HG02798 (cell line): ENCODE measurements at regions not wholly inside any gene's neighbourhood (a gene's known extent, or its start where the extent isn't known, plus 50 kb on each side); places are given as distances from the start of the nearest gene placed in this dataset.

Experiments
- ATAC-seq: cut with Tn5 transposase; IDR thresholded peaks from one replicate; pipeline ENCODE4 v1.9.1; 2021; ENCODE audit warnings: mild to moderate bottlenecking; ENCODE audit not compliant: unreplicated experiment, poor library complexity

DNA sequence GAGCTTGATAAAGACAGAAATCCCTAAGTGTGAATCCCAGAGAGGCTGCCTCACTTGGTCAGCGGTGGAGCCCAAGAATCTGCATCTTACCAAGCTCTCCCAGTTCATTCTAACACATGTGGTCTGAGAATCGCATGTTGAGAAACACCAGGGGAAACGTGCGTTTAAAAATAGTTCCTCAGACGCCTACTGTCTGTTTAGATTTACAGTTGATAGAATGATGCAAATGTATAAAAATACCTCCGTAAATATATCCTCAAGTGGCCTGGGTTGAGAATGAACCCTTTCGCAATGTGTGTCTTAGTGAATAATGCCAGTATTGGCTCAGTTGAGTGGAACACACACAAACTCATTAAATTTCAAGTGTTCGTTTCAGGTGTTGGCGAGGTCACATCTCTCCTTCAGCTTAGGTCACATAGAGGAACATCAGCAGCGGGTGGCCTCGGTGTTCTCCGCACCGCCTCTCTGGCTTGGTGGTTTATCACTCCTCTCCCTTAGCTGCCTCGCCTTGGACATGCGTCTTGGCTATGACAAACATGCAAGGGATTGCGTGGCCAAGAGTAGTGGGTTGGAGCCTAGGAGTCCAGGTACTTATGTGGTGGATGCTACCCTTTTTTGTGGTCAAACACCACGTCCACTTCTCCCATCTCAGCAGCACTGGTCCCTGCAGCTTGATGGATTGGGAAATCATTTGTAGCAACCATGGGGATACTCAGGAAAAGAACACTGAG, 117.6 kb upstream of the SPATA13 start:
- no peak for ATAC-seq

DNA sequence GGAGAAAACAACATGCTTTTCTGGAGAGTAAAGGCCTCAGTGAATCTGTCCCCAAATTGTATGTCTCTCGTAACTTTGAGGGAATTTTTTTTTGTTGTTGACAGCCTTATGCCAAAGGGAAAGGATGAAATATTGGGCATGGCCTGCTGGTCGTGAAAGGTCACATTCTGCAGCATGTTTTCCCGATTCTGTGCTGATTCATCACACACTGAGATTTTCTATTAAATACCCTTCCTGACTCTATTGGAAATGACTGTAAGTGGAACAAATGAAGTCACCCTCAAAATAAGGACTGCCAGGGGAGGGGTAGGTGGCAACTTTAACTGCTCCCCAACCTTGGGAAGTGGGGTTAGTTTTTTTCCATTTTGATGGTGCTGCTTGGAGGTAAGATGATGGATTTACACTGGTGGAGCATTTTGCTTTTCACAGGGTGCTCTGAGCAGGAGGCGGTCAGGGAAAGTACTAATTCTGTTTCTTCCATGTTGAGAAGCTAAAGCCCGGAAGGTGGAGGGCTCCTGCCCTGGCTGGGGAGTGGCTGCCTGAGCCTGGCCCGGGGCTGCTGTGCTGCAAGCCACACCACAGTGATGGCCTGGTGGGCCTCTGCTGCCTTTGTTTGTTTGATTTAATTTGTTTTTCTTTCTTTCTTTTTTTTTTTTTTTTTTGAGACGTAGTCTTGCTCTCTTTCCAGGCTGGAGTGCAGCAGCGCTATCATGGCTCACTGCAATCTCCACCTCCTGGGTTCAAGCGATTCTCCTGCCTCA, 116.8 kb upstream of the SPATA13 start:
- ATAC-seq, result no peak

DNA sequence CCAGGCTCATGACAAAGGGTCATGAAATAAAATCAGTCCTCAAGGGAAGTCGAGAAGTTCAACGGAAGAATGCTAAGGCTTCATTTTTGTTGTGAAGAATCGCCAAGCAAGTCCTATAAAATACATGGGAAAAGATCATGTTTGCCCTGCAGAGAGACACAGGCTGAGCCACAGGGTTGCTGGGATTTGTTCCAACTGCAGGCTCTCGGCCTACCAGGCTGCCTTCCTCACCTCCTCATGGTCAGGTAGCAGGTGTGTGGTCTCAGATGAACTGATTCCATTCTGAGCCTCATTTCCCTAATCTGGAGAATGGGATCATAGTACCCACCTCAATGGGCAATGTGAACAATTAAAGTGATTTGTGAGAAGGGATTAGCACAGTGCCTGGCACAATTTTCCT, 114.9 kb upstream of the SPATA13 start:
- no peak for ATAC-seq

DNA sequence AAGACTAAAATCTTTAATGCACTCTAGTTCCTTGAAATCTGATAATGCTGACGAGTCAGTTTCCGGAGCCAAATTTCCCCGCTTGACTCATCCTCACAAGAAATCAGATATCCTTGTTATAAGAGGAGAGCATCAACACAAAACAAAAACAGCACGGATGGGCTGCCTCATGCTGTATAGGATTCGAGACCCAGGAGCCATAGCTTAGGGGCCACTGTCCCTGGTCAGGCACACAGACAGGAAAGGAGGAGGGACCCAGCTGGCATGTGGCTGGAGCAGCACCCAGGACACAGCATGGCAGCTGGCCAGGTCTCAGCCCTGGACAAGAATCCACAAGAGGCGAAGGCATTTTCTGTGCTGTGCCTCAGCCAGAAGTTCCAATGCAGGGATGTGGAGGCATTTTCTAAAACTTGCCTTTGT, 110.2 kb upstream of the SPATA13 start:
- no peak for ATAC-seq

DNA sequence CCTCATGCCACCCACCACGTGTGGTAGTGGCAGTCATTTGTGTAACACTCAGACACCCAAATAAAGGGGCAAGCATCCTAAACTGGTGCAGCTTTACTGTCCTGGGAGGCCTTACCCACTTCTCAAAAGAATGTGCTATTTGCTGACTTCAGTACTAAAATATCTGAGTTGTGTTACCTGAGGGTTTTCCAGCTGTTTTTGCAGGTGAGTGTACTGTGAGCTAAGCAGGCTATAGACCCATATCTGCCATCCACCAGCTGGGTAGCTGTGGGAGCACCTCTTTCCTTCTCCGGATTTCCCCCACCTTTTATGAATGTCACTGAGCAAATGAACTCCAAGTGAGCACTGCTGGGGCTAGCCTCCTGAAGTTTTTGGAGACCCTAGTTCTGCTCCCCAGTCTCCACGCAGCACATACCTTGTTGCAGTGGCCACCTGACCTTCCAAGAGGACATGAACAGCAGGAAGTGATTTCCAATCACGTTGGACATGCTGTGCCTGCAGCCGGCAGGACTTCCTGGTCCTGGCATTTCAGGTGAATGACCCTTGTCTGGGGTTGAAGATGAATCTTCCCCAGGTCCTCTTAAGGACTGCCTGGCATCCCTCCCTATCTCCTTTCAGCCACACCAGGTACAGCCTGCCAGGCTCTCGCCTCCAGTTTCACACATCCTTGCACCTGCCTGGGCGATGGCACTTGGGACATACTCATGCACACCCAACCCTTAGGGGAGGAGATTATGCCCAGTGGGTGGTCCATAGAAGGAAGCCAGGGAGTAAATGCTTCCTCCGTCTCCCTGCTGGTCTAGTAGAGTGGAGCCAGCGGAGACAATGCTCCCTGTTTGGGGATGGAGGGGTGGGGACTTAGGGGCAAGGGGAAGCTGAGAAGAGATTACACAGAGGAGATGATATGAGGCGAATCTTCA, 109.5 kb upstream of the SPATA13 start:
- no peak for ATAC-seq

DNA sequence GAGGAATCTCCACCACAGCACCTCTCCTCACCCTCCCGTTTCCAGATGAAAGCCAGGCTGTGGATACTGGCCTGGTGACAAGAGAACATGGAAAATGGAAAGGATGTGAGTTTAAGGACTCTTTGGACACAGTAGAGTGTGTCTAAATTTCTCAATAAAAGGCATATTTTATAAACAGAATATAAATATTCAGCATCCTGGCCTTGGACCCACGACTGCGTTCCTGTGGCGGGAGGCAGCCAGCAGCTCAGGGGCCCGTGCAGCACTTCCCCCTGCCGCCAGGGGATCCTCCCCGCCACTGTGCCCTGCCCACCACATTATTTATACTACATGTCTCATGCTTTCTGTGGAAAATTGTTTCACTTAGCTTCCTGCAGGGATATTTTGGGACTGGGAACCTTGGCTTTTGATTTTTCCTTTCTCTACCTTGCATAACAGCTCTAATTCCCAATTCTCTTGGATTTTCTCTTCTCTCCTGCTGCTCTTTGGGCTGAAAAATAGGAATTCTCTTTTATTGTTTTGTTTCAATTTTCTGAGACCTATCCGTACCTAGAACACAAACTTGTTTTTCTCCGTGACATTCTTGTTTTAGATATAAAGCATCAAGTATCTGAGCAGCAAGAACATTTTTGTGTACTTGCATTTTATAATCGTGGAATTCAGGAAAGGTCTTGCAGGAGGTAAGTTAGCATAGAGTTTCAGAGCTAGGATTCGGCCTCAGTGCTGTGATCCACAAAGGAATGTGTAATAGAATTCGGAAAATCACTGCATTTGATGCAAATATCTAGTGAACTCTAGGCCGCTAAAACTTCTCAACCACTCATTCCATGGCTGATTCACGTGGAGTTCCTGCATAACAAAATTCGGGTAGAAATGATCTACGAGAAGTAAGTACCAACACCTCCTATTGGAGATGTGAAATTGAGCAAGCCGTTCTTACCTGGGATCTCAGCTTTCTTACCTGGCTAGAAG, 107.7 kb upstream of the SPATA13 start:
- no peak for ATAC-seq

DNA sequence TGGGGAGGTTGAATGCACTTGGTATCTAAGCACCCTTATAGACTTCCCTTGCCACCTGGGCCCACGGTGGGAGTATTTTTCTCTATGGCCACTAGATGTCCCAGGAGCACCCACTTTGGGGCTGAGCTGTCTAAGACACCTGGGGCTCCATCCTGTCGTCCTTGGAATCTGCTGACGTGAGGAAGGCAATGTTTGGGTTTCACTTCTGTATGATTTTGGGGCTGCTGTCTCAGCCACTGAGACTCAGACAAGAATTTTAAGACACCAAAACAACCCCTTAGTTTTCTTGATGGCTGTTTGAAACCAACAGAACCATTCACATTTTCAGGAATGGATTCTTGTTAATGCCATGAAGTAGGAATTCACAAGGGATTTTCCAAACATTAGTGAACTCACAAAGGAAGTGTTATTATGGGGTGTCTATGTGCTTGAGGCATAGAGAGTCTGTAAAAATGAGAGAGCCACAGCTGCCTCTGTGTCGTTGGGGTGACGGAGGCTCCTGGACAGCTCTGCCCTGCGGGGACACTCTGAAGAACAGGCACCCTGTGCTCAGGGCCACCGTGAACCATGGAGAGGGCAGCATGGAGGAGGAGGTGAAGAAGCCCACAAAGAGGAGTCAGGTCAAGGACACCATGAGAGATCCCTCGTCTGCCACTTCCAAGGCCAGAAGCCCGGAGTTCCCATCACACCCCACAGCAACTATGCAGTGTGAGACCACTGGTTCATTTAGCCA, 106.8 kb upstream of the SPATA13 start:
- ATAC-seq, result peak; percentile 77

DNA sequence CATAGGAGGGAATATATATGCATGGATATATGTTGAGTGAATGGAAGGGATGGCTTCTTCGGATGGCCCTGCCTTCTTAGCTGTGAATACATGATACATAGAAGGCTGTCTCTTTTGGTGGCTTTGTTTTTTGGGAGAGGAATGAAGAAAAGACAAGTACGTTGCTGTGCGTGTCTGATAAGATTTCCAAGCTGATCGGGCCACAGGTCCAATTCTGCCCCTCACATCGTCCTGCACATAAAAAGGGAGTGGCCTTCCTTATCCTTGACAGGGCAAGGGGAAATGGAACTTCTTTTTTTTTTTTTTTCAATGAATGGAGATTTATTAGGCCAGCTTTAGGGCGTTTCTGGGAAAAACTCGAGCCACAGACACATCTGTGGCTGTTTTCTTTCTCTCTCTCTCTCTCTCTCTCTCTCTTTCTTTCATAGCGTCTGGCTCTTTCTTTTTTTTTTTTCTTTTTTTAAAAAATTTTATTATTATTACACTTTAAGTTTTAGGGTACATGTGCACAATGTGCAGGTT, 103.8 kb upstream of the SPATA13 start:
- no peak for ATAC-seq

DNA sequence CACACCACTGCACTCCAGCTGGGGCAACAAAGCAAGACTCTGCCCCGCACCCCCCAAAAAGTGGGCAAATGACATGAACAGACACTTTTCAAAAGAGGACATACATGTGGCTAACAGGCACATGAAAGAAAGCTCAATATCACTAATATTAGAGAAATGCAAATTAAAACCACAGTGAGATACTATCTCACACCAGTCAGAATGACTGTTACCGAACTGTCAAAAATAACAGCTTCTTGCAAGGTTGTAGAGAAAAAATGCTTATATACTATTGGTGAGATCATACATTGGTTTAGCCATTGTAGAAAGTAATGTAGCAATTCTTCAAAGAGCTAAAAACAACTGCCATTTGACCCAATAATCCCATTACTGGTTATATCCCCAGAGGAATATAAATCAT, 99.5 kb upstream of the SPATA13 start:
- ATAC-seq, result no peak

DNA sequence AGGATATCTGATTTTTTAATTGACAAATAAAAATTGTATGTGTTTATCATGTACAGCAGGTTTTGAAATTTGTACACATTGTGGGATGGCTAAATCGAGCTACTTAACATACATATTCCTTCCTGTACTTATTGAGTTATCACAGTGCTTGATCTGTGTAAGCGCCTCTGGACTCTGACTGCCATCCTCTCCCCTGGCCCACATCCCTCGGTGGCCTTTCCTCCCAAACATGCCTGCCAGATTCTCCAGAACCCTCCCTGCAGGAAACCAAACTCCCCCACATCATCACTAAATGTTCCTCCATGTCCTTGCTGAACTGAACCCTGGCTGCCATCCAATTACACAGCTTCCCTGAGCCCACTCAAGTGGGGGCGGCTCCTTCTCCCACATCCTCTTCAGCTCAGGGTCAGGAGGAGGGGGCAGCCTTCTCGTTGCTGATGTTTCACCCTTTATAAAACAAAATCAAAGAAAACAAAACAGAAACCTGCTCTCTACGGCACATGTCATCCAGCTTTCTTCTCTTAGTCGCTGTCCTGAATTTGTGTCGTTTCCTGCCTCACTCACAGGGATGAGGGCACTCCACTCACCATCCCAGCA, 97.1 kb upstream of the SPATA13 start:
- no peak for ATAC-seq

DNA sequence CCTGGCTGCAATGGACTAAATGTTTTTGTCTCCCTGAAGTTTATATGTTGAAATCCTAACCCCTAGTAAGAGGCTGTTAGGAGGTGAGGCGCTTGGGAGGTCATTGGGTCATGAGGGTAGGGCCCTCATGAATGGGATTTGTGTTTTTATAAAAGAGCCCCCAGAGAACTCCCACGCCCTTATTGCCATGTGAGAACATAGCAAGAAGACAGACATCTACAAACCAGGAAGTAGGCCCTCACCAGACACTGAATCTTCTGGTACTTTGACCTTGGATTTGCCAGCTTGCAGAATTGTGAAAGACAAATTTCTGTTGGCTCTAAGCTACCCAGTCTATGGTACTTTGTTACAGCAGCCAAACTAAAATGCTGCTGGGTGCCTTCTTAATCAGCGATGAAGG, 96.1 kb upstream of the SPATA13 start:
- no peak for ATAC-seq

DNA sequence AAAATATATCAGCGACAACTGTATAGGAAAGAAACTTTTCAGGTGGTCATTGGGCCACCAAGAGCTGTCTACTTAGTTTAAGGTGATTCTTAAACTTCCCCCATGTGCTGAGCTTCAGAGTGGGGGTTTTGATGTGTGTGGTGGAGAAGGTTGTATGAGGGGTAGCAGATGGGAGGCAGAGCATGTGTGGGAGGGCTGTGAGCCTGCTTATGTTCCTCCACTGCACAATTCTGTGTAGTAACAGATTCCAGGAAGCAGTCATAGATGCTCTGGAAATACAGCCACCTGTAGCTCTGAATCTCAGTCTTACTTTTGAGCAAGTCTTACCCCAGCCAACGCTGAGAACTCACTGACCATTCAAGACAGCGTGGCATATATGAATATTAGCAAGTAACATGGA, 95.3 kb upstream of the SPATA13 start:
- ATAC-seq, result no peak

DNA sequence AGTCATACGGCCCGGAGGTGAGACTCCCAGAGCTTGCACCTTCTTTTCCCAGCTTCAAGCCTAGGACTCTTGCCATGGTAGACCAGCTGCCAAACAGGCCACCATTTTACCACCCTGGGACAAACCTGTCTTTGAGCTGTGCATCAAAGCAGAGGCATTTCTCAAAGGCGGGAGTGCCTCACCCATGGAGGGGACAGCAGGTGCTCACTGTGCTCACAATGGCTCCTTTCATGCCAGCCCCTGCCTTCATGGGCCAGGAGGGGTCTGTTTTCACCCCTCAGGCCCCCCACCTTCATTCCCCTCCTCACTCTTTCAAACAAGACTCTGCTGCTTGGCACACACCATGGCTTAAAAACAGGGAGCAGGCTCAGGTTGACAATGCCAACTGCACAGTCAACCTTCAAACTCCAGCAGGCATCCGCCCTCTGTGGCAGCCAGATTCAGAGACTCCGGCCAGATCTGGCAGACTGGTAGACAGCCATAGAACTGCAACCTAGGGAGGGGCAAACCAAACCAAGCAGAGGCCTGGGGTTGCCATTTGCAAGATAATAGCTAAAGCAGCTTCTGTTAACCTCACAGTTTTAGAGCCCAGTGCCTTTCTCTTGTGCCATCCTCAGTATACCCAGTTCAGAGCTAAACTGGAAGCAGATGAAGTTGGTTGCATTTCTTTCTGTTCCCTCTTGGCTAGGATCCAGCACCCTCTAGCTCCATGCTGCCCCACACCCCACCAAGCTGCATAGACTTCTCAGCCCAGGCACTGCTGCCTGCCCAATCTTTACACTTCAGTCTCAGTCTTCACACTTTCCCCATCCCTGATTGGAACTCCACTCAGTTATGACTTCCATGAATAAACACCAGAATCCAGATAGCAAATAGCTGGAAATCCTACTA, 93.9 kb upstream of the SPATA13 start:
- no peak for ATAC-seq

DNA sequence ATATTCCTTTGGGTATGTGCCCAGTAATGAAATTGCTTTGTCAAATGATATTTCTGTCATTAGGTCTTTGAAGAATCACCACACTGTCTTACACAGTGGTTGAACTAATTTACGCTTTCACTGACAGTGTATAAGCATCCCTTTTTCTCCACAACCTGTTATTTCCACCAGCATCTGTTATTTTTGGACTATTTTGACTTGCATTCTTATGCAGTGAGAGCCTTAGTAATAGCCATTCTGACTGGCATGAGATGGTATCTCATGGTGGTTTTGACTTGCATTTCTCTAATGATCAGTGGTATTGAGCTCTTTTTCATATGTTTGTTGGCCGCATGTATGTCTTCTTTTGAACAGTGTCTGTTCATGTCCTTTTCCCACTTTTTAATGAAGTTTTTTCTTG, 92.0 kb upstream of the SPATA13 start:
- no peak for ATAC-seq

DNA sequence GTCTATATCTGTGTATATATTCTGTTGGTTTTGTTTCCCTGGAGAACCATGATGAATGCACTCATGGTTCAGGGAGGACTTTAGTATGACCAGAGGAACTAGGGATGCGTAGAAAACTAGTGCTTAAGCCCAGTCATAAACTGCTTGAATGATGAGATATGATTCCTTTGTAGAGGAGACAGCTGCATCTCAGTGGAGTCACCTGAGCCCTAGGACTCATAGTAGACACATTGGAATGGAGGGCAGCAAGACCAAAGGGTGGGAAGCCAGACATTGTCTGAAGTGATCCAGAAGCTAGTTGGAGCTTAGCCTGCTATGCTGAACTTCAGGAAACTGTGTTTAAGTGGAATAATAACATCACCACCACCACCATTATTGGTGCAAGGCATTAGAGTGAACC, 89.5 kb upstream of the SPATA13 start:
- ATAC-seq, result no peak

DNA sequence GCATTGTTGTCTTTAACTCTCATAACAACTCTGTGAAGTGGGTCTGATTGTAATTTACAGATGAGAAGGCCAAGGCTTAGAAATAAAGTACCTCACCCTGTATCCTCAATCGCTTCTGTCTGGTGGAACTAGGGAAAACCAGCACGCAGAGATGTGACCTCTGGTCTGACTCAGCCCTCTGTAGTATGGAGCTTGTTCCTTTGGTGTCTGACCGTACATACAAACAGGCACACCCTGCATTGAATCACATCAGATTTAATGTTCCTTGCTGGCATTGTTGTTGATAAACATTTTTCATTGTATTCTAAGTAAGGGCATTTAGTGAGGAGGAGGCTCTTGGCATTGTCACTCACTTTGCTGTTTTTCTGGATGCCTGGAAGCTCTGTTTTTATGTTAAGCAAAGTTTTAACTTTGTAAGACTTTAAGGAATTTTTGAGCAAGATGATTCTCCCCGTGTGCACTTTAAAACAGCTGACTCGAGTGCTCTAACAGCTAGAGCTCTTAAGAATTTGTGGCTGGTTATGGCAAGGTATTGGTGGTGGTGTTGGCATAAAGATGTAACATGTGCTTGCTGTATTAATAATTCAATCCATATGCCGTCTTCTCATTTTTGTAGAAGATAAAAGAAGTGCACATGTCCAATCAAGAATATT, 89.0 kb upstream of the SPATA13 start:
- no peak for ATAC-seq

DNA sequence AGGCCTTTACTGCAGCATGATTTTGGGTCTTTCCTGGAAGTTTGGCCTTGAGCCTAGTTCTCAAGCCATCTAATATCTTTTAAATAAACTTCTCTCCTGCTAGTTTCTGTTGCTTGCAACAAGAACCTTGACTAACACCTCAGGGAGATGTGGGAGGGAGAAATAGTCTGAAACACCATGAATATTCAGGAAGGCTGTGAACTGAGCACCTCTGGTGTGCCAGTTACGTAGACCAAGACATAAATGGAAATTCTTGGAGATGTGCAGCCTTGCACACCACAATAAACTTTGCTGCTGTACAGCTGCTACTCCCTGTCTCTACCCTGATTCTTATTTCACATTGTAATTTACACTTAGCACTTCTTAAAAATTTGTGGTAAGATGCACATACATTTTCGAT, 86.9 kb upstream of the SPATA13 start:
- ATAC-seq, result no peak
